ENCODE measurements at regions not wholly inside any gene's neighbourhood (a gene's known extent, or its start where the extent isn't known, plus 50 kb on each side); places are given as distances from the start of the nearest gene placed in this dataset.

GRCh38 chr11:112722876-112723275 is 238.3 kb upstream of the NCAM1 start:
- no peak for TF ChIP-seq SIN3A (IDR thresholded peaks at IDR 0.05; ENCODE audit: borderline replicate concordance, insufficient read depth, low read length)
- no peak for TF ChIP-seq POLR2AphosphoS5 (IDR thresholded peaks at IDR 0.05; ENCODE audit: low read depth, low read length)
- no peak for TF ChIP-seq TAF1 (IDR thresholded peaks at IDR 0.05; ENCODE audit: borderline replicate concordance, insufficient read depth, low read length)
- TF ChIP-seq, protein P1, sequence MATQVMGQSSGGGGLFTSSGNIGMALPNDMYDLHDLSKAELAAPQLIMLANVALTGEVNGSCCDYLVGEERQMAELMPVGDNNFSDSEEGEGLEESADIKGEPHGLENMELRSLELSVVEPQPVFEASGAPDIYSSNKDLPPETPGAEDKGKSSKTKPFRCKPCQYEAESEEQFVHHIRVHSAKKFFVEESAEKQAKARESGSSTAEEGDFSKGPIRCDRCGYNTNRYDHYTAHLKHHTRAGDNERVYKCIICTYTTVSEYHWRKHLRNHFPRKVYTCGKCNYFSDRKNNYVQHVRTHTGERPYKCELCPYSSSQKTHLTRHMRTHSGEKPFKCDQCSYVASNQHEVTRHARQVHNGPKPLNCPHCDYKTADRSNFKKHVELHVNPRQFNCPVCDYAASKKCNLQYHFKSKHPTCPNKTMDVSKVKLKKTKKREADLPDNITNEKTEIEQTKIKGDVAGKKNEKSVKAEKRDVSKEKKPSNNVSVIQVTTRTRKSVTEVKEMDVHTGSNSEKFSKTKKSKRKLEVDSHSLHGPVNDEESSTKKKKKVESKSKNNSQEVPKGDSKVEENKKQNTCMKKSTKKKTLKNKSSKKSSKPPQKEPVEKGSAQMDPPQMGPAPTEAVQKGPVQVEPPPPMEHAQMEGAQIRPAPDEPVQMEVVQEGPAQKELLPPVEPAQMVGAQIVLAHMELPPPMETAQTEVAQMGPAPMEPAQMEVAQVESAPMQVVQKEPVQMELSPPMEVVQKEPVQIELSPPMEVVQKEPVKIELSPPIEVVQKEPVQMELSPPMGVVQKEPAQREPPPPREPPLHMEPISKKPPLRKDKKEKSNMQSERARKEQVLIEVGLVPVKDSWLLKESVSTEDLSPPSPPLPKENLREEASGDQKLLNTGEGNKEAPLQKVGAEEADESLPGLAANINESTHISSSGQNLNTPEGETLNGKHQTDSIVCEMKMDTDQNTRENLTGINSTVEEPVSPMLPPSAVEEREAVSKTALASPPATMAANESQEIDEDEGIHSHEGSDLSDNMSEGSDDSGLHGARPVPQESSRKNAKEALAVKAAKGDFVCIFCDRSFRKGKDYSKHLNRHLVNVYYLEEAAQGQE (IDR thresholded peaks at IDR 0.05; ENCODE audit: insufficient read depth in 1 of 2, low read depth in 2 of 2, low read length in 2 of 2), result no peak

DNA sequence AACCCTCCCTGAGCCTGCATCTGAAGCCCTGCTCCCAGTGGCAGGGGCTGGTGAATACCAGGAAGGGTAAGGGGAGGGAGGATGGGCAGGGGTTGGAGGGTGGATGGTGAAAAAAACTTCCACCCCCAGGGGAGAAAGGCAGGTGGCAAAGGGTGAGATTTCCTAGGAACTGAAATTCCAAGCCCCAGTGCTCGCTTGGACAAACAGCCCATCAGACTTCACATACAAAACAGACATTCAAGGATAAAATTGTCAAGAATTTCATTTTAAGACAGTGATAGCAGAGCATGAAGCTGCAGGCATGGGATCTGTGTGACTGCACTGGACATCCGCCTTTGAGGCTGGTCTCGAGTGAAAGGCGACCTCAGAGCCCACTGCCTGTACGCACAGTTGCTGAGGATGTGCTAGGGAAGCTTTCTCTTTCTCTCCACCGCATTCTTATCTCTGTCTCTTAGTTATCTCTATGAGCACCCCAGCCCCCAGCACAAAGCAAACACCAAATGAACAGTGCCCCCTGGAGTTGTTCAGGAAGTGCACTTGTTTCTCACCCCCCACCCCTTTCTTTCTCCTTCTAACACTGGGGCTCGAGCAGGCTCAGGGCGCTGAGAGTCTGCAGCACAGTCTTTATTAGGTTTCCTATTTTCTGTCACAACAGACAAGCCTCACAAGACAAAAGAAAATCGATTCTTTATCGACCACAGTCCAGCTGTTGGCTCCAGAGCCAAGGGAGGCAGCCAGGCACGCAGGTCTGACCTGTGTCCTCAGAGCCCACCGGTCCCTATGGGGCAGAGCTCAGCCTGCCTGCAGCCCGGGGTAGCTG is 237.3 kb upstream of the NCAM1 start:
- TF ChIP-seq FOXP2 (optimal IDR thresholded peaks at IDR 0.05; ENCODE audit: borderline replicate concordance, extremely low read depth, extremely low read length, insufficient read depth) (no peak), TAF1 (IDR thresholded peaks at IDR 0.05; ENCODE audit: borderline replicate concordance, insufficient read depth, low read length) (no peak), SIN3A (IDR thresholded peaks at IDR 0.05; ENCODE audit: borderline replicate concordance, insufficient read depth, low read length) (no peak), POLR2AphosphoS5 (IDR thresholded peaks at IDR 0.05; ENCODE audit: low read depth, low read length) (no peak)
- TF ChIP-seq, protein P1 (IDR thresholded peaks at IDR 0.05; ENCODE audit: insufficient read depth in 1 of 2, low read depth in 2 of 2, low read length in 2 of 2), result no peak

- no peak for TF ChIP-seq POLR2AphosphoS5 (IDR thresholded peaks at IDR 0.05; ENCODE audit: low read depth, low read length)
These were observed 236.8 kb upstream of the NCAM1 start for GRCh38 chr11:112724496-112724790.

DNA sequence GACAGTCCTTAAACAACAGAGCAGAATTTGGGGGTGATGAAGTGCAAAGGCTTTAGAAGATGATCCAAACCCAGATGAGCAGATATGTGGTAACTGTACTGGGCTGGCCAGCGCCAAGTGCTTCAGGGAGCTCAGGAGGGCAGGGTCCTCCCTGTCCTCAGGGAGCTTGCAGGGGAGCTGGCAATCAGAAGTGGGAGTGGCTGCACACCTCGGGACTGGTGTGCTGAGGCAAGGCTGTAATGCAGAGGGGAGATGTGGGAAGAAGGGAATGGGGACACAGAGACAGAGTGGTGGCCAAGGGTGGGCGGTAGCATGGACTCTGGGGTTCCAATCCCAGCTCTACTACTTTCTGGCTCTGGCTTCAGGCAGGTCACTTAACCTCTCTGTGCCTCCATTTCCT is 235.6 kb upstream of the NCAM1 start:
- TF ChIP-seq TAF1 (IDR thresholded peaks at IDR 0.05; ENCODE audit: borderline replicate concordance, insufficient read depth, low read length), result no peak
- no peak for TF ChIP-seq FOXP2 (optimal IDR thresholded peaks at IDR 0.05; ENCODE audit: borderline replicate concordance, extremely low read depth, extremely low read length, insufficient read depth)
- no peak for TF ChIP-seq POLR2AphosphoS5 (IDR thresholded peaks at IDR 0.05; ENCODE audit: low read depth, low read length)
- TF ChIP-seq, protein P1 (IDR thresholded peaks at IDR 0.05; ENCODE audit: insufficient read depth in 1 of 2, low read depth in 2 of 2, low read length in 2 of 2), result no peak
- TF ChIP-seq SIN3A (IDR thresholded peaks at IDR 0.05; ENCODE audit: borderline replicate concordance, insufficient read depth, low read length), result no peak

DNA sequence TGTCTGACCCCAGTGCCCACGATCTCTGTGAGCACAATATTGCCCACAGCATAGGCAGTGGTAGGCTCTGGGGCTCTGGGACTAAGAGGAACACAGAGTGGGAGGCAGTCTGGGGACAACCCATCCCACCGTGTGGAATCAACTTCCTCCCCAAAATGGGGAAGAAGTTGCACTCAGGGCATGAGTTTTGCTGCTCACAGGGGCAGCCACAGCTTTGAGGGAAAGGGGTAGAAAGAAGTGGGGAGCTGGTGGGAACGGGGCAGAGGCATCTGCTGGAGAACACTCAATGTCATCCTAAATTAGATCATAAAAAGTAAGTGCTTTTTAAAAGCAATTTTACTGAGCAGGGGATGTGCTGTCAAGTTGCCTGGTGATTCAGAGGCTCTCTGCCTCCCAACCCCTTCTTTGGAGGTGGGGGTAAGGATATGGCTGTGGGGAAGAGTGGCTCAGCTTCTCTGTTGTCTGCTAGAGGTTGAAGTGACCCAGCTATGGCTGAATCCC is 233.8 kb upstream of the NCAM1 start:
- TF ChIP-seq FOXP2 (optimal IDR thresholded peaks at IDR 0.05; ENCODE audit: borderline replicate concordance, extremely low read depth, extremely low read length, insufficient read depth) (no peak), POLR2AphosphoS5 (IDR thresholded peaks at IDR 0.05; ENCODE audit: low read depth, low read length) (no peak), TAF1 (IDR thresholded peaks at IDR 0.05; ENCODE audit: borderline replicate concordance, insufficient read depth, low read length) (no peak), SIN3A (IDR thresholded peaks at IDR 0.05; ENCODE audit: borderline replicate concordance, insufficient read depth, low read length) (no peak)
- TF ChIP-seq, protein P1 (IDR thresholded peaks at IDR 0.05; ENCODE audit: insufficient read depth in 1 of 2, low read depth in 2 of 2, low read length in 2 of 2), result no peak
